OCI-LY7 (cell line): ENCODE measurements at regions not wholly inside any gene's neighbourhood (a gene's known extent, or its start where the extent isn't known, plus 50 kb on each side); places are given as distances from the start of the nearest gene placed in this dataset.

Experiments used
- BruUV-seq: library from RNA; stranded (reverse); fragments of 400-500 nt; replicated peaks from 2 replicates; lab custom pipeline; 2021; lab: Mats Ljungman, UMichigan
- CTCF ChIA-PET: fragments of 300-600 bp; sonication (Branson Sonifier 250); formaldehyde crosslinking; loops from one replicate; lab custom pipeline; 2022; ENCODE audit warnings: antibody characterized with exemption; ENCODE audit not compliant: unreplicated experiment; lab: Charles Lee
- POLR2A ChIA-PET: fragments of 300-600 bp; sonication (Branson Sonifier 250); formaldehyde crosslinking; loops from one replicate; lab custom pipeline; 2022; ENCODE audit warnings: antibody characterized with exemption; lab: Charles Lee
- DNase-seq: peaks from one replicate; pipeline ENCODE4 v3.0.0-alpha.2; 2015; ENCODE audit warnings: low spot score
- H2AFZ ChIP-seq: fragments of 200-600 bp; sonication (generic), shearing (Covaris generic); 2 replicates; pipeline ENCODE4 v1.6.1; 2014; ENCODE audit warnings: mild to moderate bottlenecking, antibody characterized with exemption, low read length, moderate library complexity
- H3K27ac ChIP-seq: fragments of 200-600 bp; sonication (generic); 2 replicates; pipeline ENCODE4 v1.5.1; 2014; ENCODE audit warnings: mixed run types, low read depth, mild to moderate bottlenecking, moderate library complexity, low read length, inconsistent platforms; ENCODE audit not compliant: poor library complexity, severe bottlenecking
- H3K36me3 ChIP-seq: fragments of 200-600 bp; sonication (generic); 2 replicates; pipeline ENCODE4 v1.6.1; 2014; ENCODE audit warnings: mild to moderate bottlenecking, antibody characterized with exemption, low read length, moderate library complexity, mixed read lengths; ENCODE audit not compliant: insufficient read depth
- H3K4me1 ChIP-seq: fragments of 200-600 bp; sonication (generic); 2 replicates; pipeline ENCODE4 v1.5.1; 2014; ENCODE audit warnings: mild to moderate bottlenecking, low read length; ENCODE audit not compliant: insufficient read depth, poor library complexity, severe bottlenecking
- H3K4me2 ChIP-seq: fragments of 200-600 bp; sonication (generic); 2 replicates; pipeline ENCODE4 v1.6.1; 2014; ENCODE audit warnings: mild to moderate bottlenecking, low read length
- H3K4me3 ChIP-seq: fragments of 200-600 bp; sonication (generic); 2 replicates; pipeline ENCODE4 v1.5.1; 2014; ENCODE audit warnings: mild to moderate bottlenecking, low read depth, low read length; ENCODE audit not compliant: poor library complexity, severe bottlenecking
- H3K79me2 ChIP-seq: fragments of 200-600 bp; sonication (generic); 2 replicates; pipeline ENCODE4 v1.6.1; 2016; ENCODE audit warnings: low read depth, mild to moderate bottlenecking, low read length, moderate library complexity, mixed read lengths; ENCODE audit not compliant: insufficient read depth
- H3K9me2 ChIP-seq: fragments of 200-600 bp; sonication (generic); 2 replicates; pipeline ENCODE4 v1.6.1; 2016; ENCODE audit warnings: mild to moderate bottlenecking, low read length, mixed read lengths; ENCODE audit not compliant: insufficient read depth
- H3K9me3 ChIP-seq: fragments of 200-600 bp; sonication (generic); 2 replicates; pipeline ENCODE4 v1.6.1; 2014; ENCODE audit warnings: mild to moderate bottlenecking, mixed run types, low read length, mixed read lengths
- H4K20me1 ChIP-seq: fragments of 200-600 bp; sonication (generic); 2 replicates; pipeline ENCODE4 v1.6.1; 2014; ENCODE audit warnings: mild to moderate bottlenecking, antibody characterized with exemption, low read length, moderate library complexity, mixed read lengths; ENCODE audit not compliant: insufficient read depth
- EZH2phosphoT487 ChIP-seq: fragments of 200-600 bp; sonication (generic); IDR thresholded peaks from 2 replicates; pipeline ENCODE4 v1.6.1; 2018; ENCODE audit warnings: low read depth, borderline replicate concordance, mild to moderate bottlenecking, mixed run types, antibody characterized with exemption, low read length, moderate library complexity, mixed read lengths
- intact Hi-C: fragments of 100-400 bp; cut with micrococcal nuclease; formaldehyde crosslinking; loops from one replicate; pipeline ENCODE4 v1.10.0; 2022; ENCODE audit not compliant: unreplicated experiment
- TF ChIP-seq, protein P1 (sequence below): fragments of 200-600 bp; sonication (generic); conservative IDR thresholded peaks from 2 replicates; pipeline ENCODE4 v1.5.1; 2014; ENCODE audit warnings: mild to moderate bottlenecking, antibody characterized with exemption, low read length, moderate library complexity, mixed read lengths

GRCh38 chr2:59307196-59307595 lies 1066.1 kb upstream of the FANCL start:
- intact Hi-C loops = no loop called here
- Histone ChIP-seq H2AFZ (no peak overlapping the region), H3K9me2 (no peaks in the 10 kb centered on the region), H3K36me3 (no peaks in the 10 kb centered on the region), H3K4me2 (no peak overlapping the region), H4K20me1 (no peaks in the 10 kb centered on the region), H3K9me3 (no peaks in the 10 kb centered on the region), H3K4me3 (no peak overlapping the region), H3K79me2 (no peaks in the 10 kb centered on the region), H3K27ac (no peak overlapping the region), H3K4me1 (no peaks in the 10 kb centered on the region)
- BruUV-seq = no TSS peak
- TF ChIP-seq, protein P1, sequence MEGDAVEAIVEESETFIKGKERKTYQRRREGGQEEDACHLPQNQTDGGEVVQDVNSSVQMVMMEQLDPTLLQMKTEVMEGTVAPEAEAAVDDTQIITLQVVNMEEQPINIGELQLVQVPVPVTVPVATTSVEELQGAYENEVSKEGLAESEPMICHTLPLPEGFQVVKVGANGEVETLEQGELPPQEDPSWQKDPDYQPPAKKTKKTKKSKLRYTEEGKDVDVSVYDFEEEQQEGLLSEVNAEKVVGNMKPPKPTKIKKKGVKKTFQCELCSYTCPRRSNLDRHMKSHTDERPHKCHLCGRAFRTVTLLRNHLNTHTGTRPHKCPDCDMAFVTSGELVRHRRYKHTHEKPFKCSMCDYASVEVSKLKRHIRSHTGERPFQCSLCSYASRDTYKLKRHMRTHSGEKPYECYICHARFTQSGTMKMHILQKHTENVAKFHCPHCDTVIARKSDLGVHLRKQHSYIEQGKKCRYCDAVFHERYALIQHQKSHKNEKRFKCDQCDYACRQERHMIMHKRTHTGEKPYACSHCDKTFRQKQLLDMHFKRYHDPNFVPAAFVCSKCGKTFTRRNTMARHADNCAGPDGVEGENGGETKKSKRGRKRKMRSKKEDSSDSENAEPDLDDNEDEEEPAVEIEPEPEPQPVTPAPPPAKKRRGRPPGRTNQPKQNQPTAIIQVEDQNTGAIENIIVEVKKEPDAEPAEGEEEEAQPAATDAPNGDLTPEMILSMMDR = no peak
- TF ChIP-seq EZH2phosphoT487 = no peak
- POLR2A ChIA-PET = no interaction called here
- CTCF ChIA-PET = no interaction called here
- no peak for DNase-seq

GRCh38 chr2:59303272-59303671 lies 1062.1 kb upstream of the FANCL start:
- ChIA-PET POLR2A (no interaction called here), CTCF (no interaction called here)
- BruUV-seq = no TSS peak

GRCh38 chr2:59302683-59303082 lies 1061.6 kb upstream of the FANCL start:
- no TSS peak for BruUV-seq
- no peak for TF ChIP-seq EZH2phosphoT487
- TF ChIP-seq, protein P1 = no peak
- H2AFZ ChIP-seq = no peak overlapping the region
- H3K4me3 ChIP-seq = no peak overlapping the region
- intact Hi-C loops = loop anchor here (5.0 kb wide), 2 partner anchors 1265 to 1280 kb away; no protein-coding TSS in a partner anchor
- CTCF ChIA-PET = no interaction called here
- no peak overlapping the region for H3K4me2 ChIP-seq
- no peaks in the 10 kb centered on the region for H3K36me3 ChIP-seq
- no peaks in the 10 kb centered on the region for H4K20me1 ChIP-seq
- H3K9me3 ChIP-seq = no peaks in the 10 kb centered on the region
- H3K79me2 ChIP-seq = no peaks in the 10 kb centered on the region
- no peaks in the 10 kb centered on the region for H3K4me1 ChIP-seq
- no peaks in the 10 kb centered on the region for H3K9me2 ChIP-seq
- POLR2A ChIA-PET = no interaction called here
- H3K27ac ChIP-seq = no peak overlapping the region
- DNase-seq = no peak

More at GRCh38 chr2:59303272-59303671, 1062.1 kb upstream of the FANCL start:
- H3K4me1 ChIP-seq = no peaks in the 10 kb centered on the region
- no peaks in the 10 kb centered on the region for H3K9me3 ChIP-seq
- H3K9me2 ChIP-seq = no peaks in the 10 kb centered on the region
- TF ChIP-seq, protein P1 = no peak
- no peak for TF ChIP-seq EZH2phosphoT487
- H3K4me2 ChIP-seq = no peak overlapping the region
- no peaks in the 10 kb centered on the region for H4K20me1 ChIP-seq
- H2AFZ ChIP-seq = no peak overlapping the region
- no peak overlapping the region for H3K27ac ChIP-seq
- H3K4me3 ChIP-seq = no peak overlapping the region
- H3K79me2 ChIP-seq = no peaks in the 10 kb centered on the region
- intact Hi-C loops = loop anchor here (5.0 kb wide), 2 partner anchors 1264 to 1279 kb away; no protein-coding TSS in a partner anchor
- DNase-seq = no peak
- no peaks in the 10 kb centered on the region for H3K36me3 ChIP-seq
